ENCODE measurements at regions not wholly inside any gene's neighbourhood (a gene's known extent, or its start where the extent isn't known, plus 50 kb on each side); places are given as distances from the start of the nearest gene placed in this dataset.

GRCh38 chr4:141567326-141567915 lies 69.0 kb upstream of the IL15 start:
- TF ChIP-seq POLR2AphosphoS5 (IDR thresholded peaks at IDR 0.05; ENCODE audit: low read depth, low read length) (no peak), JUND (IDR thresholded peaks at IDR 0.05; ENCODE audit: low read length) (no peak), POLR2A (IDR thresholded peaks at IDR 0.05; ENCODE audit: control extremely low read depth in 1 of 2, low read depth in 2 of 2, low read length in 2 of 2) (no peak), TEAD4 (IDR thresholded peaks at IDR 0.05; ENCODE audit: low read depth, low read length) (no peak), KDM5A (IDR thresholded peaks at IDR 0.05; ENCODE audit: low read length) (no peak)

Measured in H1 (cell line).